ENCODE measurements at regions not wholly inside any gene's neighbourhood (a gene's known extent, or its start where the extent isn't known, plus 50 kb on each side); places are given as distances from the start of the nearest gene placed in this dataset.
"Not testable (repeated sequence)": the region's sequence is repeated elsewhere in the genome, so short reads cannot be mapped to it uniquely, and the experiment has no call there.

DNA sequence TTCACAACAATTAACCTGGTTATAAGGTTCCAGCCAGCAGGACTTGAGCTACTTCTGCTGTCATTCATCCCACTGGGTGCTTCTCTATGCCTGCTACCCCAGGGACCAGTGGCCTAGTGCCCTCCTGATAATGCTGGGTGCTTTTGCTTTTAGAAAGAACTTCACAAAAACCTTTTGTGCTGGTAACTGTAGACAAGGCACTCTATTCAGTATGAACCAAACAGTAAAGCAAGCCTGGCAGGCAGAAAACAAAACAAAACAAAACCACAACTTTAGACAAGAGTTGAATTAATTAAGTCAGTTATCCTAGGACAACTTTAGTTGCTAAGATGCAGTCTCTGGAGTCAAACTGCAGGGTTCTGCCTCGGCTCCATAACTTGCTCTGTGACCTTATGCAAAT lies 61.9 kb upstream of the ADGRL2 start:
- no peak for DNase-seq
- intact Hi-C loops (cut with DNase I) = no loop called here

DNA sequence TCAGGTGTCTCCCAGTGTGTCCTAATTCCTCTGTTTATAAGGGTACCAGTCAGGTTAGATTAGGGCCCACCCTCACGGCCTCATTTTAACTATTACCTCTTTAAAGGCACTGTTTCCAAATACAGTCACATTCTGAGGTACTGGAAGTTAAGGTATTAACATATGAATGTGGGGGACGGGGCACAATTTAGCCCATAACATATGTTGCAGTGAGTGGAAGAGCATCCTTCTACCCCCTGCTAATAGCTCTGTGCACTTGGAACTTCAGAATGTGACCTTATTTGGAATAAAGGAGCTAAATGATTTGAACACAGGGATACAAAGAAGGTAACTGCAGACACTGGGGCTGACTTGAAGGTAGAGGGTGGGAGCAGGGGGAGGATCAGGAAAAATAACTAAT lies 67.3 kb upstream of the ADGRL2 start:
- intact Hi-C loops (cut with DNase I) = no loop called here
- no peak for DNase-seq

DNA sequence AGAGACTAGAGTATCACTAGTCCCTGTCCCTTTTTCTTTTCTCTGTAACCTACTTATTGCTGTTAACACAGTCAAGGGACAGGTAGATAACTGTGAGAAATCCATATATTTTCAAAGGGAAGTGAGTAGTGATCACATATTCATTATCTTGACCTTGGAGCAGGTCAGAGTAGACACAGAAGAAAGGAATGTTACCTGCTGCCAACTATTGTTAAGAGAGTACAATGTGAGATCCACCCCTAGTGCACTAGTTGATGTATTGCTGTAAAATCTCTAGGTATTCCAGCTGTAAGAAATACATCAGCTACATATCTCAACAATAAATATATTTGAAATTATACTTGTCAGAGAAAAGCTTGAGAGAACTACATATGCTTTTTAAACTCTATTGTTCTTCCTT lies 68.7 kb upstream of the ADGRL2 start:
- DNase-seq = no peak
- intact Hi-C loops (cut with DNase I) = no loop called here

DNA sequence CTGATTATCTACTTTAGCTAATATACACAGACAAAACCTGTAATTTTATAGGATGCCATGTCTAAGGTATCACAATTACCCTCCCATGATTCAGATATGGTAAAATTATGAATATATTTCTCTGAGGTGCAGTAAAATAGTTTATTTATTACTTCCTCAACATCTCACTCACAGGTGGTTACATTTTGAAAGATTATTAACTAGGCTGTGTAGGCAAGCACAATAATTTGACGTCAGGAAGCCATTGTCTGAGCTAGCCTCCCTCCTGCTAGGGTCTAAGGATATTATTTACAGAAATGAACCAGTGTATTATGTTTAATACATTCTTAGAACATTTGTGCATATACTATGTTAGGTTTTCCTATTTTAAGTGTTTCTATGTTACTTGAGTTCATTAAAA lies 69.9 kb upstream of the ADGRL2 start:
- intact Hi-C loops (cut with DNase I) = no loop called here
- DNase-seq = no peak

GRCh38 chr1:81730299-81730698 lies 70.4 kb upstream of the ADGRL2 start:
- intact Hi-C loops (cut with DNase I); DNase-seq: not testable (repeated sequence)

DNA sequence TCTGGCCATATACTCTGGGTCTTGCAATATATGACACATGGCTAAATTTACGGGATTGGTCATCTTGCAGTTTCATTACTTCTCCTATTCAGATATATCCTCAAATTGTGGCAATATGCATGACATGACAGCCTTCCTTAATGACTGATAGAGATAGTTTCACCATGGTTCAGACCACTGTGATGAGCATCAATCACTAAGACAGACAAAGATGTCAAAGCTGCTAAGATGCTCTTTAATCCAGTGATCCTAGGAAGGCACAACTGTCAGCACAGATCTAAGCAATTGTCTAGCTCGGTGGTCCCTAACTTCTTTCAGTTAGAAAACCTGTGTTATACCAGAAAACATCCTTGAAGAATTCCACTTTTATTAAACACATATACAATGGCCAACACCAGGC lies 70.9 kb upstream of the ADGRL2 start:
- intact Hi-C loops (cut with DNase I) = no loop called here
- DNase-seq = no peak

DNA sequence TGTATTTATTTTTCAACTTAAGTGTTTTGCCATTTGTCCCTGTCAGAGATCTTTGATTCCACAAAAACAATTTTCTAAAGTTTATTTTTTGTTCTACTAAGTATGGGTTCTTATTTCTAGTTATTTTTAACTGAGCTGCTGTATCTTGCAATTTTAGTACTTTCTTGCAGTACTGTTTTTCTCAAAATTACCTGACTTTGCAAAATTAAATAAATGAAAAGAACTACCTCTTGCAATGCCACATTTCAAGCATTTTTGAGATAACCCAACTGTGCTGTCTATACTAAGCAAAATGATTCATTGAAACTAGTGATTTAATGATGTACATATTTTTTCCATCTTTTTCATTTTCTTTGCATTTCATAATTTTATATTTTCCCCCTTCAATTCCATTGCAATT lies 71.5 kb upstream of the ADGRL2 start:
- intact Hi-C loops (cut with DNase I) = no loop called here
- DNase-seq = no peak

DNA sequence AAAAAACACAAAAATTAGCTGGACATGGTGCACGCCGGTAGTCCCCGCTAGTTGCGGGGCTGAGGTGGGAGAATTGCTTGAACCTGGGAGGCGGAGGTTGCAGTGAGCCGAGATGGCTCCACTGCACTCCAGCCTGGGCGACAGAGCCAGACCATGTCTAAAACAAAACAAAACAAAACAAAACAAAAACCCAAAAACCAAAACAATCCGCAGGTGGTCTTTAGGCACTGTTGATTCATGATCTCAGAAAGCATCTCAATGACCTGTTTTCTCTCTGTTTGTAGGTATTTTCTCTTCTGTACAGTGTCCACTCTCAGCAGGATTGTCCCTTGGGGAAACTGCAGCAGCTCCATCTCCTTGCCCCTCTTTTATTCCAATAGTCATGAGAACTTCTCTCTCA lies 74.9 kb upstream of the ADGRL2 start:
- intact Hi-C loops (cut with DNase I) = no loop called here
- no peak for DNase-seq

DNA sequence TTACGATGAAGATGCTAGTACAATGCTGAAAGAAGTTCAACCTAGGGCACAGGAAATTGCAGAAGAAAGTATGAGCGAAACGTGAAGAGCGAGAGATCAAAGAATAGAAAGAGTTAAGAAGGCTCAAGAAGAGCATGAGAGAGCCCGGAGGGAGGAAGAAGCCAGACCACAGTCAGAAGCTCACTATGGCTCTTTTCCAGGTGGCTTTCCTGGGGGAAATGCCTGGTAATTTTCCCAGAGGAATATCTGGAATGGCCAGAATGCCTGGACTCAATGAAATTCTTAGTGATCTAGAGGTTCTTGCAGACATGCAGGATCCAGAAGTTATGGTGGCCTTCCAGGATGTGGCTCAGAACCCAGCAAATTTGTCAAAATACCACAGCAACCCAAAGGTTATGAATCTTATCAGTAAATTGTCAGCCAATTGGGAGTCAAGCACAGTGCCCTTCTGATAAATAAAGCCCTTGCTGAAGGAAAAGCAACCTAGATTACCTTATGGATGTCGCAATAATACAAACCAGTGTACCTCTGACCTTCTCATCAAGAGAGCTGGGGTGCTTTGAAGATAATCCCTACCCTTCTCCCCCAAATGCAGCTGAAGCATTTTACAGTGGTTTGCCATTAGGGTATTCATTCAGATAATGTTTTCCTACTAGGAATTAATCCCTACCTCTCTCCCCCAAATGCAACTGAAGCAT lies 78.0 kb upstream of the ADGRL2 start:
- intact Hi-C loops (cut with DNase I); DNase-seq: not testable (repeated sequence)

- DNase-seq; intact Hi-C loops (cut with DNase I): not testable (repeated sequence)
These were observed 80.5 kb upstream of the ADGRL2 start for GRCh38 chr1:81720256-81720655.

GRCh38 chr1:81717230-81717629 lies 83.5 kb upstream of the ADGRL2 start:
- intact Hi-C loops (cut with DNase I) = no loop called here
- no peak for DNase-seq

DNA sequence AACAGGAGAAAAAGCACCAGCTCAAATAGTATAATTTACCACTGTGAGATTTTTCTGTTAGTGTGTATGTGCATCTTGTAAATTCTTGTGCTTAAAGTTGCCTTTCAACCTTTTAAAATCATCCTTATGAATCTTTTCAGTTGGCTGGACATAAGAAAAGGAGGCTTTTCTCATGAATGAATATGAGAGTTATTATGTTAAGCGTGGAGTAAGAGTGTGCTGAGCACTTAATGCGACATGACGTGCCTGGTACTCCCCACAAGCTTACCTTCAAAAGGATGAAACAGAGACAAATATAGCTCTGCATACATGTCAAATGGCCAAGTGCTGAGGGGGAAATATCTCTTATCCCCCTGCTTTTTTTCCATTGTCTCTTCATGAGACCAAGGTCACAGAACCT lies 85.3 kb upstream of the ADGRL2 start:
- intact Hi-C loops (cut with DNase I) = no loop called here
- no peak for DNase-seq

DNA sequence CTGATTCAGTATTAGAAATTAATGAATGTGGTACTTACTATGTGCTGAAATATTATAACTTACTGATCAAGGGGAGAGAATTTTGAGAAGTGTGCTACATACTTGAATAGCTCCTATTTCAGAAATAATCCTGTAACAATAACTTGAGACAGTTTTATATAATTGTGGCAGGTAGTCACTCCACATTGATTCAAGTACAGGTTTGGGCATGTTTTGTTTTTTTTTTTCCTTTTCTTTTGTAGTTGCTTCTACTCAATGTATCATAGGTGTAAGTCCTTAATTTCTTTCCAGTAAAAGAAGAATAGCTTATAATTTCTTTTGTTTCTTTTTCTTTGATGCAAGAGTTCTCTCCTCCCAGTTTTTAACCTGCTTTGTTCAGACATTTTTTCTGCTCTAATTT lies 86.1 kb upstream of the ADGRL2 start:
- DNase-seq = no peak
- intact Hi-C loops (cut with DNase I) = no loop called here

GRCh38 chr1:81712425-81712824 lies 88.3 kb upstream of the ADGRL2 start:
- intact Hi-C loops (cut with DNase I) = no loop called here
- DNase-seq = no peak

DNA sequence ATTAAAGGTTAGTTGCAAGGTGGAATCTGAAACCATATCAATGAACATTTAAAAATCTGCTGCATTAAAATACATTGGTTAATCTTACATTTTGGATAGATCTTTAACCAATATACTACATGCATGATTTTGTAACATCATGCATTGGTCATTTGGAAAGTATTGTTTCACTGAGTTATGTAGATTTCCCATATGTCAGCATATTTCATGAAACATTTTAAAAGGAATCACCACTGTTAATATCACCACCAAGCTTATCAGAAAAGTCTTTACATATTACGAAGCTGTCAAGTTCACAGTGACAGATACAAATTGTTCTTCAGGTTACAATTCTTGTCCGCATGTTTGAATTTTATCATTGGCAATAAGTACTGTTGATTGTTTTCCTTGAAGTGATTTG lies 89.9 kb upstream of the ADGRL2 start:
- intact Hi-C loops (cut with DNase I) = no loop called here
- DNase-seq = no peak

GRCh38 chr1:81708250-81708649 lies 92.5 kb upstream of the ADGRL2 start:
- intact Hi-C loops (cut with DNase I) = no loop called here

DNA sequence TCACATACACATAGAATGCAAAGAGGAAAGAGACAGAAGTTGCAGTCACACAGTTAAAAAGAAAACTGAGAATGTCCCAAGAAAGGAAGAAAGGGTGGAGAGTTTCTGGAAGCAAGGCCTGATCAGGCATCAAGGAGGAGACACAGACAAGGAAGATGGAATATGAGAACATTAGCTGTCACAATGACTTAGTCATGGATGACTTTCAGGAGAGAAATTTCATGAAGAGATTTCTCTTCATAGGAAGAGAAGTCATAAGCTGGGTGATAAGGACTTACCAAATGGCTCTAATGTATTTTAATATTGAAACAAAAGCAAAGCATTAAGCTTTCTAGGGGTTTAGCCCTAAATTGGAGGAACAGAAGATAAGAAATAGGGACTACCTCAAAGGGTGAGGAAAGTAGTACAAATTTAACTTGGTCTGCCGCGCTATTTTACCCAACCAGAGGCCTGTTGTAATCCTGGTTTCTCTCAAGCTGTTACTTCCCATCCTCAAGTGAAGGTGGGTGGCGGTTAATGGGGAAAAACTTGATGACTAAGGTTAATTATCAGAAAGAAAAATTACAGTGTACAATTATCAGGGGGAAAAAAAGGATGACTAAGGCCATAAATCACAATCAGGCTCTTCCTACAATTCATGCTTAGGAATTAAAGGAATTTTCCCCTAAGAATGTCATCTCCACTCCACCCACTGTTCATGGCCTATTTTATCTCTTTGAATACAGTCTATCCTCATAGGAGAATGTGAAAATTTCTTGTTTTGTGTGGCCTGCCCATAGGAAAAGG lies 93.9 kb upstream of the ADGRL2 start:
- no peak for DNase-seq
- intact Hi-C loops (cut with DNase I) = no loop called here

More at GRCh38 chr1:81708250-81708649, 92.5 kb upstream of the ADGRL2 start:
- DNase-seq = no peak

DNA sequence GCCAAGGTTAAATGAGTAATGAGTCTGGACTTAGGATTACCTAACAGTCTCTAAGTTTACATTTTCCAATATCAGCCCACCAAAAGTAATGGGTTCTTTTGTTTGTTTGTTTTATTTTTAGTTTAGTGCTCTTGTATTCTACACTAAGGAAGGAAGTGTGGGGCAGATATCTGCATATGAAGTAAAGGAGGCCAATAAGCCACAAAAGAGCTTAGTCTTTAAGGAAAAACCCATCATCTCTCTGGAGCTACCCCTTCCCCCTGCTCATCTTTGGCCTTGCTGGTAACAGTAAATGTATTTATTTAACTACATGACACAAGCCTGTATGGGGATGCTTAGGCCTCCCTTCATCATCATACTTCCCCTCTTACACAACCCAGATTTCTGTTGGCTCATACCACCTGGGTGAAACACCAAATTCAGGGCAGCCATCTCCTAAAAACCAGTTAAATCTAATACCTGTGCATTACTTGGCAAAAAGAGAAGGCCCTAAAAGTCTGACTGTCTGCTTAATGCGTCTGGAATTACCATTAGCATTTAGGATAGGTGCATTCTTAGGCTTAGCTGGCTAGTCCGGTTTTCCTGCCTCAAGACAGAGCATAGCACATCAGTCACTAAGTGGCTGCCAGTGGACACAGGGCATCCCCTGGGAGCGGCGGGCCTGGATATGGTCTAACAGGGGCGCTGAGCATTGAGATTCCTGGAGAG lies 96.8 kb upstream of the ADGRL2 start:
- intact Hi-C loops (cut with DNase I) = no loop called here
- no peak for DNase-seq

DNA sequence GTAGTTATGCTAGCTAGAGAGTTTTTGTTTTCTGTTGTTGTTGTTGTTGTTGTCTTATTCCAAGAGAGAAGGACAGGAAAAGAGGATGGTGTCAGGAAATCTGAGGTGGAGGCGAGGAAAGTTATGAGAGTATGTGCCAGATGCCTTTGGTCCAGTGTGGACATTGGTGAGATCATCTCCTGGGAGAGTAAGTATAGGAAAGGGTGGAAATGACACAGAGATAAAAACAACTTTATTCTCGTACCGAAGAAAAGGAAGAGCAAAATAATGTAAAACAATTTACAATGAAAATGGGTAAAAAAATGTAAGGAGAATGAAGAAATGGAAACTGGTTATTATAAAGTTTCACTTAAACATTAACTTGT lies 97.4 kb upstream of the ADGRL2 start:
- intact Hi-C loops (cut with DNase I) = no loop called here
- no peak for DNase-seq

DNA sequence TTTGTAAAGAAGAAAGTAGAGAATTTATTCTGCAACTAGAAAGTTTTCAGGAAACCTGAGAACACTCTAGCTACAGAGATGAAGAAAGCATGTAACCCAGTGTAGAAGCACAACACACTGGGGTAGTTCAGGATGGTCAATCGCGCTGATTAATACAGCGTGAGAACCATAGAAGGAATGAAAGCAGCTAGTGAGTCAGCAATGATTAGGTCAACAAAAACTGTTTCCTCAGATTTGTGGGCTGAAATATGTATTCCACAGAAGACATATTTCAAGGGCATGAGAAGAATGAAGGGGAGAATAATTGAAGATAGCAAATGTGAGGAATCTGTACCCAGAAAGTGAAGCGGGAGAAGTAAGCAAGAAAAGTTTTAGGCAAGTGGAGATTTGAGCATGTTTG lies 97.8 kb upstream of the ADGRL2 start:
- DNase-seq = no peak
- intact Hi-C loops (cut with DNase I) = no loop called here
